Activated T-helper 17 cell treated with anti-CD3 and anti-CD28 coated beads, Interleukin-2, amount 50 U/mL, for 72 hours (primary cell): ENCODE measurements at regions not wholly inside any gene's neighbourhood (a gene's known extent, or its start where the extent isn't known, plus 50 kb on each side); places are given as distances from the start of the nearest gene placed in this dataset.

Source experiments
- ATAC-seq: fragments of 150-1000 bp; cut with Tn5 transposase; replicated peaks from 2 replicates; pipeline ENCODE4 v1.10.0; 2021; ENCODE audit warnings: mild to moderate bottlenecking, moderate library complexity
- H3K27ac Mint-ChIP-seq: one replicate; pipeline ENCODE4 v1.8.0; 2022; ENCODE audit warnings: mixed read lengths
- H3K27me3 Mint-ChIP-seq: one replicate; pipeline ENCODE4 v1.8.0; 2022; ENCODE audit warnings: mixed read lengths
- H3K36me3 Mint-ChIP-seq: one replicate; pipeline ENCODE4 v1.8.0; 2022; ENCODE audit warnings: low read depth, mild to moderate bottlenecking, mixed read lengths
- H3K4me1 Mint-ChIP-seq: one replicate; pipeline ENCODE4 v1.8.0; 2022; ENCODE audit warnings: mixed read lengths
- H3K4me3 Mint-ChIP-seq: one replicate; pipeline ENCODE4 v1.8.0; 2022; ENCODE audit warnings: mild to moderate bottlenecking, mixed read lengths
- H3K9me3 Mint-ChIP-seq: one replicate; pipeline ENCODE4 v1.8.0; 2022; ENCODE audit warnings: mixed read lengths

DNA sequence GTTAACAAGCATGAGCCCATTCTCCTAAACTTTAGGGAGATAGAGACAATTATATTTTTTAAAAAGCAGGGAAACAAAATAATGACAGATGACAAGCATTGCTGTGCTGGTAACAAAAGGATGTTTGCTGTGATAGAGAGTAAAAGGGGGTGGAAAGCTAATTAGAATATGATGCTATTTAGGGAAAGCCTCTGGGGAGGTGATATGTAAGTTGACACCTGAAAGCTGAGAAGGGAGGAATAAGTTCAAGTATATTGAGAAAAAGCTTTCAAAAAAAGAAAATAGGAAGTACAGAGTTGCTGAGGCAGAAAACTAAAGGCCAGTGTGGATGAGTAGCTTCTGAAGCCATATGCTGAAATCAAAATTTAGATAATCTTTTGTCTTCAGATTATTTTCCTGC is 565.2 kb upstream of the NRXN1 start:
- H3K27me3 Mint-ChIP-seq: no peaks in the 10 kb centered on the region
- no peak for ATAC-seq
- no peaks in the 10 kb centered on the region for H3K36me3 Mint-ChIP-seq
- H3K4me3 Mint-ChIP-seq: no peak overlapping the region
- H3K27ac Mint-ChIP-seq: no peak overlapping the region
- no peaks in the 10 kb centered on the region for H3K4me1 Mint-ChIP-seq
- no peaks in the 10 kb centered on the region for H3K9me3 Mint-ChIP-seq

DNA sequence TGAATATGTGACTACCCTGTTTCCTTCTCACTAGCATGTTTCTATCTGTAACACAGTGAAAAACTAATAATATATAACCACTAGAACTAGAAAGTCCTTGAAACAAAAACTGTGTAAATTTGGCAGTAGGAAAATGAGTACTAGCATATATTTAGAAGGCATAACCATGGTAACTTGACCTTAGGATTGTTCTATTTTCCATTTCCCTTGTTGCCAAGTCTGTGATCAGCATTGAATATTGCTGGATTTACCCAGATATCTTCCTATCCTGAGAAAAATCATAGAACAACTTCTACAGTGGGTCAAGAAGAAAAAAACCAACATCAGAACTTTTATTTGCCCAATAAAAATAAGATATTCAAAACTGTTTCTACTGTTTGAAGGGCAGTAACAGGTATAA is 563.9 kb upstream of the NRXN1 start:
- Mint-ChIP-seq H3K27me3 (no peaks in the 10 kb centered on the region), H3K9me3 (no peaks in the 10 kb centered on the region), H3K27ac (no peak overlapping the region), H3K4me1 (no peaks in the 10 kb centered on the region), H3K36me3 (no peaks in the 10 kb centered on the region), H3K4me3 (no peak overlapping the region)
- ATAC-seq: no peak

DNA sequence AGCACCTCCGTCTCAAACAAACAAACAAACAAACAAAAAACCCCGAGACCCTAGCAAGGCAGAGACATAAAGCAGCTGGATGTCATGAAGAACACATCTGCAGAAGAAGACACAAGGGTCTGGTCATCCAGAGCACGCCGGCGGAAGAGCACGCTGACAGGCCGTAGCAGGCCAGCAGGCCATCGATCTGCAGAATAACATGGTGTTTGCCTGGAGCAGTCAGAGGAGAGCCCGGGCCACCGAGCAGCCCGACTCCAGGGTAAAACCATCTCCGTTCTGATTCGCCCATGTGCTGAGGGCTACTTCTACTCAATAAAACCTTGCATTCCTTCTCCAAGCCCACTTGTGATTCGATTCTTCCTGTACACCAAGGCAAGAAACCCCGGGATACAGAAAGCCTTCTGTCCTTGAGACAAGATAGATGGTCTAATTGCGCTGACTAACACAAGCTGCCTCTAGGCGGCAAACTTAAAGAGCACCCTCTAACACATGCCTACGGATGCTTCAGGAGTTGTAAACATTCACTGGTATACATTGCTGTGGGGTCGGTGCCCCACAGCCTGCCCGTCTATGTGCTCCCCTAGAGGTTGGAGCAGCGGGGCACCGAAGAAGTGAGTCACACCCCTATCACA is 549.8 kb upstream of the NRXN1 start:
- H3K9me3 Mint-ChIP-seq: peaks cover 8% of the 10 kb centered on the region
- no peaks in the 10 kb centered on the region for H3K27me3 Mint-ChIP-seq
- no peaks in the 10 kb centered on the region for H3K36me3 Mint-ChIP-seq
- ATAC-seq: no peak
- no peak overlapping the region for H3K4me3 Mint-ChIP-seq
- no peaks in the 10 kb centered on the region for H3K4me1 Mint-ChIP-seq
- H3K27ac Mint-ChIP-seq: no peak overlapping the region

DNA sequence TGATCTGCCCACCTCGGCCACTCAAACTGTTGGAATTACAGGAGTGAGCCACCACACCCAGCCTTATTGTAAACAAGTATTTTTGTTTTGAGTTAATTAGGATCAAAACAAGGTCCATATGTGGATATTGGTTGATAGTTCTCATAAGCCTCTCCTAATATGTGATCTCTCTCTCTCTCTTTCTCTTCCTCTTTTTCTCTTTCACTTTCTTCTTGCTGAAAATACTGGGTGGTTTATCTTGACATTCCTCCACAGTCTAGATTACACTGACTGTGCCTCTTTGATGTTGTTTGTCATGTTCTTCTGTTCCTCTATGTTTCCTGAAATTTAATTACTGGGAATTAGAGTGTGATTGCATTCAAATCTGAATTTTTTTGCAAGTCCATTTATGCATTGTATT is 547.5 kb upstream of the NRXN1 start:
- H3K9me3 Mint-ChIP-seq: peaks cover 8% of the 10 kb centered on the region
- H3K4me3 Mint-ChIP-seq: no peak overlapping the region
- no peak overlapping the region for H3K27ac Mint-ChIP-seq
- no peak for ATAC-seq
- no peaks in the 10 kb centered on the region for H3K27me3 Mint-ChIP-seq
- no peaks in the 10 kb centered on the region for H3K4me1 Mint-ChIP-seq
- no peaks in the 10 kb centered on the region for H3K36me3 Mint-ChIP-seq

DNA sequence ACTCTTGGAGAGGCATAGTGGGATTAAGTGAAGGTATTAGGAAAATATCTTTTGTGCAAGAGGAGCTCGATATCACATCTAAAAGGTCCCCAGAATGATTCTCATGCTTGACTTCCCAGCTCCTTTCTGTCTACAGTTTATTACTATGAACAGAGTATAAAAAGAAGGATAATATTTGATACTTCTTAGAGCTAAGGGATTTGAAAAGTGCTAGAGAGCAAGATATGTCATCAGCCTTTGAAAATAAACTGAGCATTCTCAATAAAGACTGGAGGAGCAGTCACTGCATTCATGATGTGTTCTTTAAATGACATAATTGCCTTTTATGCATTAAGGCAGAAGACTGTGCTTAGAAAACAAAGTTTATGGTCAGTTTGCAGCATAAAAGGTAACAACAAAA is 543.2 kb upstream of the NRXN1 start:
- no peak for ATAC-seq
- Mint-ChIP-seq H3K27me3 (no peaks in the 10 kb centered on the region), H3K4me3 (no peak overlapping the region), H3K4me1 (no peaks in the 10 kb centered on the region), H3K36me3 (no peaks in the 10 kb centered on the region), H3K9me3 (peaks cover 13% of the 10 kb centered on the region), H3K27ac (no peak overlapping the region)

DNA sequence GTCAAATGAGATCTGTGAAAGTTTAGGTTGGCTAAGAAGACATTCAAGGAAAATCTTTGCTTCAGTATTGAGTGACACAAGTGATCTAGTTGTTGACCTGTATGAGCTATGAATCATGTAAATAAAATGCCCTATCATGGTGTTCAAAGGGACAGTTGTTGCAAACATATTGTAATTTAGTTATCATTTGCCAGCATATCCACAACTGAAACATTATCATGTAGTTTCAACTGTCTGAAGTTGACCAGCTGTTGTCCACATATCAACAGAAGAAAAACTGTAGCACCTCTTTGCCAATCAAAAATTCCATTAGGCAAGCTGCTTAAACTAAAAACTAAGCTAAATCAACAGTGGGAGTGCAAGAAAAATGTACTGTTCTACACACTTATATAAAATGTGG is 527.1 kb upstream of the NRXN1 start:
- Mint-ChIP-seq H3K4me3 (no peak overlapping the region), H3K9me3 (peaks cover 8% of the 10 kb centered on the region), H3K36me3 (no peaks in the 10 kb centered on the region), H3K27me3 (no peaks in the 10 kb centered on the region), H3K4me1 (no peaks in the 10 kb centered on the region), H3K27ac (no peak overlapping the region)
- no peak for ATAC-seq

DNA sequence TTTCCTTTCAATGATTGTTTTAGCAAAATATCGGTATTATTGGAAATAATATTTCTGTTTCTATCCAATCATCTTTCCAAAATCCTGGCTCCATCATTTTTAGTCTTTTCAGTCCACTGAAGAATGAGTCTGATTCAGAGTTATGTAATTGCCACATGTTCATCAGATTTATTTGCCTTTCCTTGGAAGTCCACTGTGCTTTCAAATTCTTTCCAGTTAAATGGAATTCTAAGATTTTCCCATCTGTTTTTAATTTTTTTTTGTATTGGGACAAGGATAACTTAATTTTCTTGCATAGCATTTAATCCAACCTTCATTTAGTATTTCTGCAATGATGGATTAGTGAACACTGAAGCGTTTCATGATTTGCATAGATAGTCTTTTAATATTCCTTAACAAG is 521.5 kb upstream of the NRXN1 start:
- no peaks in the 10 kb centered on the region for H3K4me1 Mint-ChIP-seq
- no peaks in the 10 kb centered on the region for H3K27me3 Mint-ChIP-seq
- no peaks in the 10 kb centered on the region for H3K36me3 Mint-ChIP-seq
- peaks cover 3% of the 10 kb centered on the region for H3K9me3 Mint-ChIP-seq
- no peak for ATAC-seq
- no peak overlapping the region for H3K4me3 Mint-ChIP-seq
- no peak overlapping the region for H3K27ac Mint-ChIP-seq

DNA sequence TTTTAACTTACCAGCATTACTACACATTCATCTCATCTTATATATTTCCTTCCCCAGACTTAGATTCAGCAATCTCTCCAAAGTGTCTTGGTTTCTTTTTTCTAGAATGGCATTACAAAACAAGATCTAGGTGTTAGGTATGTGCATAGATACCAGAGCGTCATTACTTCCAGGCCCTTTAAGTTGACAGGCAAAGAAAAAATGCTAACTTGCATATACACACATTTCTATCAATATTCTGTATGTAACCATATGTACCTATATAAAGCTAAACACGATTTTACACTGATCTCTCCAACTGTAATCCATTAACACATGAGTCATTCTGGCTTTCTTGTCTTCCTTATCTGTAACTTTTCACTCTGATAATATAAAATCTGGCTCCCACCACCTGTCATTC is 503.8 kb upstream of the NRXN1 start:
- H3K36me3 Mint-ChIP-seq: no peaks in the 10 kb centered on the region
- H3K4me1 Mint-ChIP-seq: no peaks in the 10 kb centered on the region
- H3K27ac Mint-ChIP-seq: no peak overlapping the region
- H3K9me3 Mint-ChIP-seq: peaks cover 11% of the 10 kb centered on the region
- no peaks in the 10 kb centered on the region for H3K27me3 Mint-ChIP-seq
- ATAC-seq: no peak
- no peak overlapping the region for H3K4me3 Mint-ChIP-seq

DNA sequence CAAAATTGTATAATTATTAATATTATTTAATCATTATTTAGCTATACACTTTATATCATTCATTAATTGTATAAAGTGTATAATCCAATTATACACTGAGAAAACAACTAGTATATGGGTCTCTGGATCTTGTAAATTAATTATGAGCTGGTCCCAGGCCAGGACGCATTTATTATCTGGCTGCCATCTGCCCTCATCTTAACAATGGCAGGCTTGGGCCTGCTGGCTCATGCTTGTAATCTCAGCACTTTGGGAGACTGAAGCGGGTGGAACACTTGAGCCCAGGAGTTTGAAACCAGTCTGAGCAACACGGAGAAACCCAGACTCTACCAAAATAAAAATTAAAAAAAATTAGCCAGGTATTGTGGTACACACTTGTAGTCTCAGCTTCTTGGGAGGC is 502.2 kb upstream of the NRXN1 start:
- Mint-ChIP-seq H3K36me3 (no peaks in the 10 kb centered on the region), H3K4me3 (no peak overlapping the region), H3K9me3 (peaks cover 15% of the 10 kb centered on the region), H3K4me1 (no peaks in the 10 kb centered on the region), H3K27me3 (no peaks in the 10 kb centered on the region), H3K27ac (no peak overlapping the region)
- no peak for ATAC-seq

DNA sequence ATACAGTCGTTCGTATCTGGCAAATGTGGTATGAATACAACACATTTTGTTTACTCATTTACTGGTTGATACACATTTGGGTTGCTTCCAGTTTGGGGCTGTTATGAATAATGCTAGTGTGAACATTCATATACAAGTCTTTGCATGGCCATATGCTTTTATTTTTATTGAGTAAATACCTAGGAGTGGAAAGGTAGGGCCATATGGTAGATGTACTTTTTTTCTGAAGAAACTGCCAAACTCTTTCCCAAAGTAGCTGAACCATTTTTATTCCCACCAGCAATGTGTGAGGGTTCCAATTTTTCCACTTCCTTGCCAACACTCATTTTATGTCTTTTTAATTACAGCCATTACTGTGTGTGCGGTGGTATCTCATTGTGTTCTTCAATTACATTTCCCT is 496.2 kb upstream of the NRXN1 start:
- Mint-ChIP-seq H3K9me3 (peaks cover 9% of the 10 kb centered on the region), H3K27ac (no peak overlapping the region), H3K4me1 (no peaks in the 10 kb centered on the region), H3K4me3 (no peak overlapping the region), H3K27me3 (no peaks in the 10 kb centered on the region), H3K36me3 (no peaks in the 10 kb centered on the region)
- no peak for ATAC-seq

DNA sequence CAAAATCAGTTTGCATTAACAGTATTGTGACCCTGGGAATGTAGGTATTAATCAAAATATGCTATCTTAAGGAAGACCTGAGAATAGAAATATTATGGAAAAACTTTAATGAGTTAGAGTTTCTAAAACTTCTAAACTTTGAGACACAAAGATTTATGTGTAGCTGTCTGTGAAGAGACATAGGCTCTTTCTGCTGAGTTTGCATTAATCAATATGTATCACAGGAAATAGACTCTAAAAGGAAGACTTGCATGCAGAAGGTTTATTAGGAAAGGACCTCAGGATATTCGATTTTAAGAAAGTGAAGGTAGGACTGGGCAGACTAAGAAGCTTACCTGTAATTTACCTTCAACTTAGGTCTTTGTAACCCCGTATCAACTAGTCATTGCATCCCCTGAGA is 494.8 kb upstream of the NRXN1 start:
- Mint-ChIP-seq H3K36me3 (no peaks in the 10 kb centered on the region), H3K4me1 (no peaks in the 10 kb centered on the region), H3K9me3 (peaks cover 9% of the 10 kb centered on the region), H3K27me3 (no peaks in the 10 kb centered on the region), H3K27ac (no peak overlapping the region), H3K4me3 (no peak overlapping the region)
- ATAC-seq: no peak

DNA sequence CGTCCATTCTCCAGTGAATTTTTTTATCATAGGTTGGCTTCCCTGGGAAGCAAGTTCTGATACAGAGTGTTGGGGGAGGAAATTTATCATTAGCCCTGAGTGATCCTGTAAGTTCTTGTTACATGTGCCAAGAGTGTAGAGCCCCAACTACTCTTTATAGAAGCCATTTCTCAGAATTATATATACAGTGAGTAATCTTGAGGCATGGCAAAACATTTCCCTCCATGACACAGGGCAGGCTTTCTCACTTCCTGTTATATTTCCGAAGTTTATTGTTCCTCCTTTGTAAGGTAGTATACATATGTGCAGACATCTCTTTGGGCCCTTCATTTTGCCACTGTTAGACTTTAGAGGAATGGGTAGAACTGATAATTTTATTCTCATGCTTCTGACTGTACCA is 484.7 kb upstream of the NRXN1 start:
- H3K27ac Mint-ChIP-seq: no peak overlapping the region
- H3K4me3 Mint-ChIP-seq: no peak overlapping the region
- H3K27me3 Mint-ChIP-seq: no peaks in the 10 kb centered on the region
- no peaks in the 10 kb centered on the region for H3K4me1 Mint-ChIP-seq
- no peaks in the 10 kb centered on the region for H3K36me3 Mint-ChIP-seq
- no peak for ATAC-seq
- H3K9me3 Mint-ChIP-seq: peaks cover 4% of the 10 kb centered on the region

DNA sequence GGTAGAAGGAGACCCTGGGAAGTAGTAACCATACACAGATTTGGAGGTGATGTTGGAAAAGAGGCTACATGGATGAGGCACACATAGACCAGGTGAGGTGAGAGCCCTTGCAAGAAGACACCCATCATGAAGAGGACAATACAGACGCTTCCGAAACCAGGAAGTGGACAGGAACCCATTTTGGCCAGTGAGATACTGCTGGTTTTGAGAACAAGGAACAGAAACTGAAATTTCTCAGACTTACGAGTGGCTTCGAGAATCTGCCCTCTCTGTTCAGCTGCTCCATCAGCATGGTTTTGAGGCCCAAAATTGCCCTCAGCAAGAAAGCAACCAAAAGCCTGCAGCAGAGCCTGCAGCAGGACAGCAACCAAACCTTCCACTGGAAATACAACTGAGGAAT is 479.1 kb upstream of the NRXN1 start:
- peaks cover 12% of the 10 kb centered on the region for H3K9me3 Mint-ChIP-seq
- H3K4me3 Mint-ChIP-seq: no peak overlapping the region
- no peaks in the 10 kb centered on the region for H3K27me3 Mint-ChIP-seq
- no peak overlapping the region for H3K27ac Mint-ChIP-seq
- no peaks in the 10 kb centered on the region for H3K36me3 Mint-ChIP-seq
- no peaks in the 10 kb centered on the region for H3K4me1 Mint-ChIP-seq
- no peak for ATAC-seq

DNA sequence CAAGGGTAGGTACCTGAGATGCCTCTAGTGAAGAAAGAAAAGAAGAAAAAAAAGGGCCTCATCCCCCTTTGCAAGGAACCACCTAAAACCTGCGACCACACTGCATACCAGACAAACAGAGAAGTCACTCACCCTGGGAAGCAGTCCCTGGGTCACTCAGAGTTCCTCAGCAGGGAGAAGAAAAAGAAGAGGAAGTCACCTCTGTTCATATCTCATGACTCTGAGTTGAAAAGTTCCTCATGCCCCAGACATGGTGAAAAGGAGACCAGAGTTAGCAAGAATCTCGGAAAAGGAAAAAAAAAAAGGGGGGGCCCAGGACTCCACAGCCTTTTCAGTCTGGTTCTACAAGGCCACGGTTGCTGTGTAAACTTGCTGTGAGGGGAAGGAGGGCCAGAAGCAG is 478.4 kb upstream of the NRXN1 start:
- peaks cover 12% of the 10 kb centered on the region for H3K9me3 Mint-ChIP-seq
- H3K27ac Mint-ChIP-seq: no peak overlapping the region
- no peaks in the 10 kb centered on the region for H3K27me3 Mint-ChIP-seq
- no peak overlapping the region for H3K4me3 Mint-ChIP-seq
- ATAC-seq: no peak
- no peaks in the 10 kb centered on the region for H3K4me1 Mint-ChIP-seq
- no peaks in the 10 kb centered on the region for H3K36me3 Mint-ChIP-seq

DNA sequence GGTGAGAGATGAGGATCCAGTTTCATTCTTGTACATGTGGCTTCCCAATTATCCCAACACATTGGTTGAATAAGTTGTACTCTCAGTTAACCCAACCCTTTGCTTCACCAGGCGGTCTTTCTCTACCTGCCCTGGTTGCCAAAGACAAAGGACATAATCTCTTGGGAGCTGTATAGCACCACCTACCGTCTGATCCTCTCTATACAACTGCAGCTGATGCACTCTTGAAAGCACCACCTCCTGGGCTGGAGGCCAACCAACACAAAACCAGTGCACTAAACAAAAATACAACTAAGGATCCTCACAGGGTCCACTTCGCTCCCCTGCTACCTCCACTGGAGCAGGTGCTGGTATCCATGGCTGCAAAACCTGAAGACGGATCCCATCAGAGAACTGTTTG is 473.6 kb upstream of the NRXN1 start:
- H3K9me3 Mint-ChIP-seq: peaks cover 12% of the 10 kb centered on the region
- no peaks in the 10 kb centered on the region for H3K27me3 Mint-ChIP-seq
- ATAC-seq: no peak
- no peaks in the 10 kb centered on the region for H3K36me3 Mint-ChIP-seq
- H3K4me3 Mint-ChIP-seq: no peak overlapping the region
- H3K27ac Mint-ChIP-seq: no peak overlapping the region
- no peaks in the 10 kb centered on the region for H3K4me1 Mint-ChIP-seq

DNA sequence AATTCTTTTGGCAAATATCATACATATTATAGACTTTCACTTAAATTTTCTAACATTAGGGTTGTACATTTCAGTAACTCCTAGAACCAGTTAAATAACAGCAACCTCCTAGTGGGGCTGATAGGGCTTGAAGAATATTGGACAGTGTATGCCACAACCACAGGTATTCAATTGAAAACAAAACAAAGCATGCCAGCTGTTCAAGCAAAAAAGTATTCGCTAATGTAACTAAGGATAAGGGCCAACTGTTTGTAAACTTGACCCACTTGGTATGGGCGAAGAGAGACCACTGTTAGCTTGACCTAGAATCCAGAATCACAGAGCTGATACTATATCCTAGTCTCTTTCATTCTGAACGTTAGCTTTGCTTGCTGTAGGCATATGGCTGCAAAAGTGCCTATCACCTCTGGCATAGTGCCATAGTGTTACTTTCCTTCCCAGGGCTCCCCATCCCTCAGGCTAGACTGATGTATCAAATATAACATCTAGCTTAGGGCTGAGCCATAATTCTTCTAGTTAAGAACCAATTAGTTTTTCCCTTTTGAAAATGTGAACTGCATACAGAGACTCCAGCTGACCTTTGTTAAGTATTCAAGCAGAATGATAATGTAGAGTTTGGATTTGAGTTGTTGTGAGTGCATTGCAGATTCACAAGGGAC is 458.8 kb upstream of the NRXN1 start:
- no peaks in the 10 kb centered on the region for H3K36me3 Mint-ChIP-seq
- no peaks in the 10 kb centered on the region for H3K4me1 Mint-ChIP-seq
- no peaks in the 10 kb centered on the region for H3K27me3 Mint-ChIP-seq
- H3K9me3 Mint-ChIP-seq: peaks cover 15% of the 10 kb centered on the region
- no peak overlapping the region for H3K4me3 Mint-ChIP-seq
- ATAC-seq: no peak
- no peak overlapping the region for H3K27ac Mint-ChIP-seq
